Small intestine (tissue), 7 donors: ENCODE measurements at regions not wholly inside any gene's neighbourhood (a gene's known extent, or its start where the extent isn't known, plus 50 kb on each side); places are given as distances from the start of the nearest gene placed in this dataset.

Source experiments
- DNase-seq, 2 donors: peaks; one replicate each; pipeline versions ENCODE4 v3.0.0 to v3.0.0-alpha.2; 2013
- FAIRE-seq: peaks from 2 replicates; lab custom pipeline; 2012; peaks lifted over from hg19 to GRCh38; lab: Jason Lieb, UNC
- H3K27ac ChIP-seq, 3 donors: one replicate each; pipeline ENCODE4 v1.5.1; 2013; ENCODE audit warnings: low read length in 2 of 3, mild to moderate bottlenecking in 2 of 3, control low read depth in 1 of 3, inconsistent platforms in 1 of 3, low read depth in 1 of 3, moderate library complexity in 1 of 3
- H3K27me3 ChIP-seq, 3 donors: one replicate each; pipeline ENCODE4 v1.6.1; 2013; ENCODE audit warnings: low read length in 3 of 3, inconsistent platforms in 1 of 3; ENCODE audit not compliant: control insufficient read depth in 3 of 3, insufficient read depth in 3 of 3
- H3K36me3 ChIP-seq, 3 donors: one replicate each; pipeline ENCODE4 v1.6.1; 2013; ENCODE audit warnings: low read length in 3 of 3, inconsistent platforms in 1 of 3, low read depth in 1 of 3, mild to moderate bottlenecking in 1 of 3, moderate library complexity in 1 of 3; ENCODE audit not compliant: control insufficient read depth in 3 of 3, insufficient read depth in 2 of 3
- H3K4me1 ChIP-seq, 3 donors: one replicate each; pipeline ENCODE4 v1.6.1; 2013; ENCODE audit warnings: low read length in 2 of 3, inconsistent platforms in 1 of 3, low read depth in 1 of 3, mild to moderate bottlenecking in 1 of 3, moderate library complexity in 1 of 3; ENCODE audit not compliant: control insufficient read depth in 3 of 3, insufficient read depth in 2 of 3
- H3K4me3 ChIP-seq, 3 donors: one replicate each; pipeline ENCODE4 v1.5.1; 2013; ENCODE audit warnings: low read length in 3 of 3, control low read depth in 1 of 3, inconsistent platforms in 1 of 3, low read depth in 1 of 3, mild to moderate bottlenecking in 1 of 3, moderate library complexity in 1 of 3
- H3K9me3 ChIP-seq, 2 donors: one replicate each; pipeline ENCODE4 v1.6.1; 2013; ENCODE audit warnings: low read depth in 1 of 2, low read length in 1 of 2; ENCODE audit not compliant: control insufficient read depth in 2 of 2, insufficient read depth in 1 of 2
- WGBS, 3 donors: extraction: QIAGEN DNeasy Blood & Tissue Kit; methylation state at CpG; one replicate each; pipeline ENCODE4 v1.1.7; 2013; 5-methylcytosine and 5-hydroxymethylcytosine counted together
- donor health status: healthy with polysubstance abuse.
- donor health status: control.
- donor health status: control.
- donor health status: Bipolar disorder and iron deficiency.
- donor health status: healthy.

DNA sequence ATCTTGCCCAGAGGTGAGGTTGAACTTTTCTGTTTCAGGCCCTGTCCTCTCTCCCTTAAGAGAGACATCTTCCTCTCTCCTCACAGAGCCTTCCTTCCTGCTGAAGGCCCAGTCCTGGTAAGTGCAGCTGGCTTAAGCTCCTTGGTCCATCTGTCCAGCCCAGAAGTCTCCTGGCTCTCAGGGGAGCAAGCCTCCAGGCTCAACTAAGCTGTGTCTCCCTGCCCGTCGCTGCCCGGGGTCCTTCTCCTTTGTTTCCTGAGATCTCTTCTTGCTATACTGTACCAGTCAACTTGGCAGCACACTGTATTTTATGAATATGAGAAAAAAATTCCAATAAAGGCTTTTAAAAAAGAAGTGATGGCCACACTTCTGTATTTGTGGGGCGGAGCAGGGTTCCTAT, 77.4 kb downstream of the KCNF1 start:
- H3K9me3 ChIP-seq, result no peaks in the 10 kb centered on the region
- no peak overlapping the region for H3K4me3 ChIP-seq
- DNase-seq, result no peak
- WGBS, 3 donors, result 94 to 95% (median 94%) methylated on average over 4 of the region's 4 CpGs
- no peaks in the 10 kb centered on the region for H3K36me3 ChIP-seq
- H3K27ac ChIP-seq, result no peak overlapping the region
- no peak for FAIRE-seq
- H3K4me1 ChIP-seq, result peaks cover 0 to 1% (median 0%) of the 10 kb centered on the region in 3 donors
- H3K27me3 ChIP-seq, result no peaks in the 10 kb centered on the region

GRCh38 chr2:10989782-10990181, 78.0 kb downstream of the KCNF1 start:
- H3K4me3 ChIP-seq, result no peak overlapping the region
- no peaks in the 10 kb centered on the region for H3K4me1 ChIP-seq
- H3K36me3 ChIP-seq, result no peaks in the 10 kb centered on the region
- H3K27me3 ChIP-seq, result no peaks in the 10 kb centered on the region
- no peak for DNase-seq
- WGBS, 3 donors, result 91 to 97% (median 93%) methylated on average over 2 of the region's 2 CpGs
- FAIRE-seq, result no peak
- H3K27ac ChIP-seq, result no peak overlapping the region
- H3K9me3 ChIP-seq, result no peaks in the 10 kb centered on the region

- Histone ChIP-seq H3K4me1 (no peaks in the 10 kb centered on the region), H3K27me3 (no peaks in the 10 kb centered on the region), H3K36me3 (no peaks in the 10 kb centered on the region), H3K27ac (no peak overlapping the region), H3K9me3 (no peaks in the 10 kb centered on the region), H3K4me3 (no peak overlapping the region)
- FAIRE-seq (no peak), DNase-seq (no peak)
- 80 to 84% (median 82%) methylated on average over 5 of the region's 5 CpGs for WGBS, 3 donors
Observed at GRCh38 chr2:10990561-10991111, 78.9 kb downstream of the KCNF1 start.

GRCh38 chr2:10992023-10992791, 80.5 kb downstream of the KCNF1 start:
- Histone ChIP-seq H3K9me3 (no peaks in the 10 kb centered on the region), H3K4me1 (no peaks in the 10 kb centered on the region), H3K4me3 (no peak overlapping the region), H3K36me3 (no peaks in the 10 kb centered on the region), H3K27ac (no peak overlapping the region), H3K27me3 (no peaks in the 10 kb centered on the region)
- no peak for FAIRE-seq
- whole genome bisulfite sequencing, 3 donors, result 80 to 86% (median 85%) methylated on average over 14 of the region's 14 CpGs
- no peak for DNase-seq

DNA sequence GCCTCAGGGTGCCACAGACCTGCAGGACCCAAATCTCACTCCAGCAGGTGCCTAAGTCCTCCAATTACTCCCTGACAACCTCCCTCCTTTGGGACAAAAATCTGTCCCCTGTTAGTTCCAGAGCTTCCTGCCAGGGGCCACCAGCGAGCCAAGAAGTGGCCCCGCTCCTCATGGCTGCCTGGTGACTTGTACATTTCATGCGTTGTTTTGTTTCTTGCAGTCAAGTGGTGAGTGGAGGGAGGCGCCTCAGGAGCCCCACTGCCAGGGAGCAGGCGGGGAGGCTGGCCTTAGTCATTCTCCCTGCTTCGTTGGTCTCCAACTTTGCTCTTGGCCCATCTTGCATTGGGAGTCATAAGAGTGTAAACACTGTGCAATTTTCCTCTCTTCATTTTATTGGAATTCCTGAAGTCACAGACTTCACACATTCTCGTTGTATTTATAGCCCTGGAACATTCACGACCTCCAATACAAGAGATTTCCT, 81.3 kb downstream of the KCNF1 start:
- Histone ChIP-seq H3K9me3 (no peaks in the 10 kb centered on the region), H3K27ac (no peak overlapping the region), H3K4me3 (no peak overlapping the region), H3K4me1 (no peaks in the 10 kb centered on the region), H3K36me3 (no peaks in the 10 kb centered on the region), H3K27me3 (no peaks in the 10 kb centered on the region)
- FAIRE-seq (no peak), DNase-seq (no peak)
- 51 to 63% (median 60%) methylated on average over 8 of the region's 8 CpGs for WGBS, 3 donors

DNA sequence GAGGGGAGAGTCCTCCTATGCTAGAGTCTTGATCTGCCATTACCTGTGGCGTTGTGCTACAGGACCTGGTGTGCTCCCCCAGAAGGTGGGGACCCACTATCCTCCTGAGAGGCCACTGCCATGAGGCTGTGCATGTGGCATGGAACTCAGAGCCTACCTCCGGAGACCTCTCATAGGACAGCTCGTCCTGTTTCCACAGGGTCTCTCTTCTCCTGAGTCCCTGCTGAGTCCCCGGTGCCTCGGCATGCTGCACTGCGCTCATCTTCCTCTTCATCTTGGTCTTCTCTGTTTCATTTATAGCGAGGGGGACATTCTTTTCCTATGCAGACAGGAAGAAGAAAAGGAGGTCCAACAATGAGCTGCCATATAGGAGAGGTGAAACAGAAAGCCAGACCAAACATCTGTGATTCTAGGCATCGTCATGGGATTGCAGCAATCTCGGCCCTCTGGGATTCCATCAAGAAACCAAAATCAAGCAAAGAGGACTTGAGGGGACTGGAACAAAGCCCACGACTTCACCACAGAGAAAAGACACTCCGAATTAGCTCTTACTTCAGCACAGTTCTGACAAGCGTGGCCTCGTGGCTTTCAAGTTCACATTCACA, 83.7 kb downstream of the KCNF1 start:
- DNase-seq, result no peak
- Histone ChIP-seq H3K4me1 (no peaks in the 10 kb centered on the region), H3K4me3 (no peak overlapping the region), H3K27me3 (no peaks in the 10 kb centered on the region), H3K9me3 (no peaks in the 10 kb centered on the region), H3K36me3 (no peaks in the 10 kb centered on the region), H3K27ac (no peak overlapping the region)
- 80 to 85% (median 80%) methylated on average over 13 of the region's 13 CpGs for WGBS, 3 donors
- FAIRE-seq, result no peak

DNA sequence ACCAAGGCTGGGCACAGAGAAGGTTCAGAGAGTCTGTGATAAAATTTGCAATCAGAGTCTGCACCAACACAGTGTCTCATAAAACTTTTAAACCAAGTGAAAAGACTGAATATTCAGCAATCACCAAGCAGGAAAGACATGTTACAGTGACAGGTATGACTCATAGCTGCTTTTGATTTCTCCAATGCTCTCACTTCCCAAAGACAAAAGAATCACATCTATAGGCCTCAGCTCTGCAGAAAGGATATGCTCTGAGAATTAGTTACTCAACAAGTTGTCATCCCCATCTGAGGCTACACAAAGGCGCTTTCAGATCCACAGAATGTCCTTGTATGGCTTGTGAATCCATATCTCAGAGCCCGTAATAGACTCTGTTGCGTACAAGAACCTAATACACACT, 92.5 kb downstream of the KCNF1 start:
- no peaks in the 10 kb centered on the region for H3K36me3 ChIP-seq
- WGBS, 3 donors, result 87 to 93% (median 91%) methylated on average over 3 of the region's 3 CpGs
- no peak for FAIRE-seq

GRCh38 chr2:11005032-11005431, 93.3 kb downstream of the KCNF1 start:
- WGBS, 3 donors, result 83 to 84% (median 83%) methylated on average over 5 of the region's 5 CpGs
- H3K27me3 ChIP-seq, result peaks cover 0 to 2% (median 0%) of the 10 kb centered on the region in 3 donors
- FAIRE-seq, result no peak

More for the DNA sequence above, 92.5 kb downstream of the KCNF1 start:
- no peak for DNase-seq
- Histone ChIP-seq H3K27me3 (peaks cover 0 to 2% (median 0%) of the 10 kb centered on the region in 3 donors), H3K27ac (no peak overlapping the region), H3K9me3 (no peaks in the 10 kb centered on the region), H3K4me3 (no peak overlapping the region), H3K4me1 (no peaks in the 10 kb centered on the region)

More at GRCh38 chr2:11005032-11005431, 93.3 kb downstream of the KCNF1 start:
- Histone ChIP-seq H3K27ac (no peak overlapping the region), H3K9me3 (no peaks in the 10 kb centered on the region), H3K4me1 (no peaks in the 10 kb centered on the region), H3K4me3 (no peak overlapping the region), H3K36me3 (no peaks in the 10 kb centered on the region)
- DNase-seq, result no peak
